Stimulated activated CD8-positive, alpha-beta memory T cell treated with anti-CD3 and anti-CD28 coated beads, Interleukin-2, amount 100 ng/mL, for 48 hours (primary cell): ENCODE measurements at regions not wholly inside any gene's neighbourhood (a gene's known extent, or its start where the extent isn't known, plus 50 kb on each side); places are given as distances from the start of the nearest gene placed in this dataset.

Source experiments
- DNase-seq, 2 donors: peaks; one replicate each; pipeline ENCODE4 v3.0.0-alpha.2; 2020; ENCODE audit warnings: low read depth in 2 of 2

GRCh38 chr1:30379684-30380624, 343.4 kb downstream of the MATN1 start:
- DNase-seq = no peak

DNA sequence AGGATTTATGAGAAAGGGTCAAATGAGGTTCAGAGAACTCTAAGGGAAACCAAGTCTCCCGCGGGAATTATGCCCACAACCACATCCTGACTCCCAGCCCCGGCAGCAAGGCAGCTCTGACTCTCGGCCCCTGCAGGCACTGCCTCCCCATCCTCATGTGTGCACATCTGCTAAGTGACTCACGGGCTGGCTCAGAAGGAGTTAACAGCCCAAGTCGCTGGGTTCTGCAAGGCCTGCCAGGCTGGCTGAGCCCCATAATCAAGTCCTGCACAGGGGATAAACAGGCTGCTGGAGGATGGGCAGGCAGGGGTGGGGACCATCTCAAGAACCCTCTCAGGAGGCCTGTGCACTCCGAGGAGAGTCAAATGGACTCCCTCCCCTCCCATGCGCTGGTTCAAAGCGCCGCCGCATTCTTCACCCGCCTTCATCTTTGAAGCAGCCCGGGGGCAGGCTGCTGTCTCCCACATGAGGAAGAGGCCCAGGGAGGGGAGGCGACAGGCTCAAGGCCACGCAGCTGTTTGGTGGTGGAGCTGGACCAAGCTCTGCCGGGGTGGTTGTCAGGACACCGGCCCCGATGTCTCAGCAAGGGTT, 344.3 kb downstream of the MATN1 start:
- DNase-seq = no peak

GRCh38 chr1:30378003-30378596, 345.3 kb downstream of the MATN1 start:
- no peak for DNase-seq

- DNase-seq = no peak
Measured at GRCh38 chr1:30377230-30378002, 346.0 kb downstream of the MATN1 start.

GRCh38 chr1:30376054-30376697, 347.2 kb downstream of the MATN1 start:
- DNase-seq = no peak

DNA sequence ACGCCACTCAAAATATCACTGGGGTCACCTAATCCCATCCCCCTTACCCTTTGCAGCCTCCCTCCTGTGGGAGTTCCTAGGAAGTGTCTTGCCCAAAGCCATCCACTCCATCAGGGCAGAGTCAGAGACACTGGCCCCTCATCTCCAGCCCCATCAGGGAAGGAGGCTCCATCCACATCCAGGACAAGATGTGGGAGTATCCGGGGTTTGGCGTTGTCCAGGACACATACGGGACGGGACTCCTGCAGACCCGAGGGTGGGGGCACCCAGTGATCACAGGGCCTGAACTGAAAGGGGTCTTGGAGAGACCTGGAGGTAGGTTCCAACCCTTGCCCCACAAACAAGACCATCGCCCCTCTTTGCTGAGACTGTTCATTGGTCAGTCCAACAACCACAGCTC, 348.2 kb downstream of the MATN1 start:
- DNase-seq = no peak

- no peak for DNase-seq
Measured at GRCh38 chr1:30374400-30375070, 348.9 kb downstream of the MATN1 start.

GRCh38 chr1:30373471-30374399, 349.6 kb downstream of the MATN1 start:
- no peak for DNase-seq

GRCh38 chr1:30372792-30373433, 350.5 kb downstream of the MATN1 start:
- DNase-seq = no peak

DNA sequence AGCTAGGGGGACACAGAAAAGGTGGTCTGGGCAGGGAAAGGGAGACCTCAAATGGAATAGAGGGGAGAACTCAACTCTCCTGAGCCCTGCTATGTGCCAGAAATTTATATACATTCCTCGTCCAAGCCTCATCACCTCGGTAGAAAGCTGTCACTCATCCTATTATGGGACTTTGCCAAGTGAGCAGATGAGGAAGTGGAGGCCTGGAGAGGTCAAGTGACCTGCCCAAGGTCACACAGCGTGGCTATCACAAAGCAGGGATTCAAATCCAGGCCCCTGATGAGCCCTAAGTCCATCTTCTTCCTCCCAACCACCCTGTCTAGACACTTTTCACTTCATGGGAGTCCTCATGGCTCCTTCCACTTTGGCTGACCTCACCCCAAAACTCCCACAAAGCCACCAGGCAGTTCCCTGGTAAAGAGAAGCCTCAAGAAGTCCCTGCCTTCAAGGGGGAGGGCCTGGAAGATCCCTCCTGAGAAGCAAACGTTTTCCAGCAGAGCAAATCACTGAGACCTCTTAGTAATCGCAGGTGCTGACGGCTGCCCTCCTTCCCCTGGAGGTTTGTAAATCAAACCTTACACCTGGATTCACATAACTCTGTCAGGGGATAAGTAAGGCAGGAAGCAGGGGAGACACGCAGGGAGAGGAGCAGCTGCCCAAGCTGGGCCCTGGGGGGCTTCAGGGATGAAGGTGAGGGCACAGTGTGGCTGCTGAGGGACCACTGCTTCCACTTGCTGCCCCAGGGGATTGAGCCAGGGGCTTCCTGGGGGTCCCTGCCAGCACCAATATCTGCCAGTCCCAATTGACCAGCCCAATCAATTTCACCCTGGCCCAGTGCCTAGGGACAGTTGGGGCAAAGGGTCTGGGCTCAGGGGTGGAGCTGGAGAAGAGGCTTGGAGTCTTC, 351.2 kb downstream of the MATN1 start:
- no peak for DNase-seq

DNA sequence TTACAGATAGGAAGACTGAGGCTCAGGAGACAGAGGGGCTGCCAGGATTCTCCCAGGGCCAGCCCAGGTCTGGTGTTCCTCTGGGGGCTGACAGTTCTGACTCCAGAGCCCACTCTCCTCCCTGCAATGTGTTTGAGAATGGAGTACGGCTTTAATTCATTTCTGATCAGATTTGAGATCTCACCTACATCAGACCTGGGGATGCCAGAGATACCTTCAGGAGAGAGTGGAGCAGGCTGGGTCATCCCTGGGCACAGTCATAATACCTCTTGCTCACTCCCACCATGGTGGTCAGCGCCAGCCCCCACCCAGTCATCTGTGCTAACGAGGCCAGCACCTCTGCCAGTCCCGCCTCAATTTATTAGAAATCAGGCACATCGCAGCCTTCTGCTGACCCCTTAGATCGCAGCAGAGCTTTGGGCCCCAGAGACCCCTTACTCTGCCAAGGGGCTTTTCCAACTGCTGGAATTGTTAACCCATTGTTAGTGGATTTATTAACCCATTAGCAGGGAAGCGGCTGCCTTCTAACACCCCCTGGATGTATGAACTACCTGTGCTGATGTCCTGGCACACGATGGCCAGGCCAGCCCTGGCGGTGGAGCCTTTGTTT, 352.1 kb downstream of the MATN1 start:
- no peak for DNase-seq

- DNase-seq = no peak
Measured at GRCh38 chr1:30368651-30369240, 354.6 kb downstream of the MATN1 start.

- DNase-seq = no peak
Measured at GRCh38 chr1:30366911-30367310, 356.5 kb downstream of the MATN1 start.

DNA sequence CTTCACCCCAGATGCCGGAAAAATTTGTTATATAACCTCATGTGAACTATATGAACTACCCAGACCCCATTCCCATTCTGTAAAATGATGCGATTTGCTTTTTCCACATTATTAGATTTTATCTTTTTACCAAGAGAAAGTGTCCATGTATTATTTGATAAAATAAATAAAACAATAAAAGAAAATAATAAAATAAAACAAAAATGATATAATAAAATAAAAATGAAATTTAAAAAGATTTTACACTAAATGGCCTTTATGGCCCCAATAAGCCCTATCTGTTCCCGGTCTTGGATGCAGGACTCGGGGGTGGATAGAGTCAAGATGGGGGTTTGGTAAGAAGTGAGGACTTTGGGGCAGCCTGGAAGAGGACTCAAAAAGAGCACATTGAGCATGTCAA, 357.2 kb downstream of the MATN1 start:
- DNase-seq = no peak

GRCh38 chr1:30365596-30365995, 357.8 kb downstream of the MATN1 start:
- no peak for DNase-seq

DNA sequence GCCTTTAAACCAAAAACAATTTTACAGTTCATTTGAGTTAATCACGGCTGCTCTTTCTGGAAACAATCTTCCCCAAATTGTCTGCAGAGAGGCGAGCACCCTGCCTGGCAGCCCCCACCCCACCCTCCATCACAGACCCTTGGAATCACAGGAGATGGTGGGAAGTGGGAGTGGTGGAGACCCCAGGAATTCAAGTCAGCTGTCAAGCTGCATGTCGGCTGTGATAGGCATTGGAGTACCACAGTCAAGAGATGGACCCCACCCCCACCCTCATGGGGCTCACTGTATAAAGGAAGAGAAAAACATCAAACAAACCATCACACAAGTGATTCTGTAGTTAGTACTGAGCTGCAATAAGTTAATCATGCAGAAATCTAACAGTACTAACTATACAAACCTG, 360.4 kb downstream of the MATN1 start:
- no peak for DNase-seq

DNA sequence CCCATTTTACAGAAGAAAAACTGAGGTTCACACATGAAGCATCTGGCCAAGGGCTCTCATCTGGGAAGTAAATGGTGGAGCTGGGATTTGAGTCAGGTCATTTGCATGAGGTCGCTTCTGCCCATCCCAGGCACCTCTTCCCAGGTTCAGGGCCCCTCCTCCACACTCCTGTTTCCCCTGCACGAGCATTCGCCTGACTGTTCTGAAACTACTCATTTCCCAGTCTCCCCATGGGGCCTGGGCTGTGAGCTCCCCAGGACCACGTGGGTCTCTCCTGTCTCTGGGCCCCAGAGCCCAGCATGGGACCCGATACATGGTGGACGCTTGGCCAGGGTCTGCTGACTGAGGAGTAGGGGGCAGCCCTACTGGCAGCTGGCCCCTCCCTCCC, 360.8 kb downstream of the MATN1 start:
- no peak for DNase-seq
